ENCODE measurements at regions not wholly inside any gene's neighbourhood (a gene's known extent, or its start where the extent isn't known, plus 50 kb on each side); places are given as distances from the start of the nearest gene placed in this dataset.

DNA sequence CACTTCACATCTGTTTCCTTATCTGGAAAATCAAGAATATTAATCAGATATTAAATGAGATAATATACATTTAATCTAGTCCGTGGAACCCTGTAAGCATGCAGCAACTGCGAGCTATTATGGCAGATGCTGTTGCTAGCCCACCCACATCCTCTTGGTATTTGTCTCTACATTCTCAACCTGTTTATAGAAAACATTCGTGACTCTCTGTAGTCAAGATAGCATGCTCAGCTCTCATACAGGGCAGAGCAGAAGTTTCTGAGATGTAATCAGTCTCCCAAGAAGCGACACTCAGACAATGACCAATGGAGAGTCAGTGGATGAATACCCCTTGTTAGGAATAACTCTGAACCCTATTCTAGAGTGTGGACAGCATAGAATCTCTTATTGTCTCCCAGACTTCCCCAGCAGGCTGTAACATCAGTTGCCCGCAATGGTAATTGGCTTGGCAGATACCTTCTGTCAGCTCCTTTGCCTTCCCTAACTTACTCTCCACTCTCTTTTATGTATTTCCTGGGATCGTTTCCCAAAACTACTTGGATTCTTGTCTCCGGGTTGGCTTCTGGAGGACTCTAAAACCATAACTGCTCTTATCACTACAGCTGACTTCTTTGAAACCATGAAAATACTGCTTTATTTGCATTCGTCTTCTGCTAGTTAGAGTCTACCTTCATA, 400.7 kb upstream of the TNP1 start:
- no peak for ATAC-seq (ENCODE audit: insufficient read depth, low read depth)
- no peak for TF ChIP-seq EZH2 (IDR thresholded peaks at IDR 0.05; ENCODE audit: borderline replicate concordance, low read depth, low read length, severe bottlenecking)
- TF ChIP-seq, protein P1, sequence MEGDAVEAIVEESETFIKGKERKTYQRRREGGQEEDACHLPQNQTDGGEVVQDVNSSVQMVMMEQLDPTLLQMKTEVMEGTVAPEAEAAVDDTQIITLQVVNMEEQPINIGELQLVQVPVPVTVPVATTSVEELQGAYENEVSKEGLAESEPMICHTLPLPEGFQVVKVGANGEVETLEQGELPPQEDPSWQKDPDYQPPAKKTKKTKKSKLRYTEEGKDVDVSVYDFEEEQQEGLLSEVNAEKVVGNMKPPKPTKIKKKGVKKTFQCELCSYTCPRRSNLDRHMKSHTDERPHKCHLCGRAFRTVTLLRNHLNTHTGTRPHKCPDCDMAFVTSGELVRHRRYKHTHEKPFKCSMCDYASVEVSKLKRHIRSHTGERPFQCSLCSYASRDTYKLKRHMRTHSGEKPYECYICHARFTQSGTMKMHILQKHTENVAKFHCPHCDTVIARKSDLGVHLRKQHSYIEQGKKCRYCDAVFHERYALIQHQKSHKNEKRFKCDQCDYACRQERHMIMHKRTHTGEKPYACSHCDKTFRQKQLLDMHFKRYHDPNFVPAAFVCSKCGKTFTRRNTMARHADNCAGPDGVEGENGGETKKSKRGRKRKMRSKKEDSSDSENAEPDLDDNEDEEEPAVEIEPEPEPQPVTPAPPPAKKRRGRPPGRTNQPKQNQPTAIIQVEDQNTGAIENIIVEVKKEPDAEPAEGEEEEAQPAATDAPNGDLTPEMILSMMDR (IDR thresholded peaks at IDR 0.05; ENCODE audit: borderline replicate concordance, extremely low read depth, low read length, poor library complexity, severe bottlenecking) = no peak
- H4K20me1 ChIP-seq (ENCODE audit: insufficient read depth, low read length) = no peaks in the 10 kb centered on the region

GRCh38 chr2:217258170-217258569, 398.3 kb upstream of the TNP1 start:
- Histone ChIP-seq H3K4me3 (ENCODE audit: low read depth in 1 of 2, low read length in 2 of 2) (no peak overlapping the region), H3K4me2 (ENCODE audit: insufficient read depth, low read length) (no peak overlapping the region), H3K27me3 (ENCODE audit: insufficient read depth, low read length, poor library complexity) (peaks cover 7% of the 10 kb centered on the region), H3K4me1 (ENCODE audit: insufficient read depth, low read length) (no peaks in the 10 kb centered on the region), H3K9ac (ENCODE audit: low read depth, low read length) (no peak overlapping the region), H4K20me1 (ENCODE audit: insufficient read depth, low read length) (no peaks in the 10 kb centered on the region), H3K79me2 (ENCODE audit: insufficient read depth, low read length) (no peaks in the 10 kb centered on the region), H3K36me3 (ENCODE audit: insufficient read depth, low read length) (no peaks in the 10 kb centered on the region), H3K9me3 (ENCODE audit: insufficient read depth, low read length, severe bottlenecking) (no peaks in the 10 kb centered on the region), H3K27ac (ENCODE audit: low read length) (no peak overlapping the region), H2AFZ (ENCODE audit: low read depth, low read length) (no peak overlapping the region)
- TF ChIP-seq, protein P1 (IDR thresholded peaks at IDR 0.05; ENCODE audit: borderline replicate concordance, extremely low read depth, low read length, poor library complexity, severe bottlenecking) = no peak
- TF ChIP-seq EZH2 (IDR thresholded peaks at IDR 0.05; ENCODE audit: borderline replicate concordance, low read depth, low read length, severe bottlenecking) = no peak
- ATAC-seq (ENCODE audit: insufficient read depth, low read depth) (no peak), DNase-seq (no peak)

More for the DNA sequence above, 400.7 kb upstream of the TNP1 start:
- no peak for DNase-seq
- no peaks in the 10 kb centered on the region for H3K79me2 ChIP-seq (ENCODE audit: insufficient read depth, low read length)
- H3K4me1 ChIP-seq (ENCODE audit: insufficient read depth, low read length) = no peaks in the 10 kb centered on the region
- no peak overlapping the region for H3K27ac ChIP-seq (ENCODE audit: low read length)
- no peaks in the 10 kb centered on the region for H3K36me3 ChIP-seq (ENCODE audit: insufficient read depth, low read length)
- no peak overlapping the region for H2AFZ ChIP-seq (ENCODE audit: low read depth, low read length)
- no peak overlapping the region for H3K4me3 ChIP-seq (ENCODE audit: low read depth in 1 of 2, low read length in 2 of 2)
- no peak overlapping the region for H3K9ac ChIP-seq (ENCODE audit: low read depth, low read length)
- no peaks in the 10 kb centered on the region for H3K27me3 ChIP-seq (ENCODE audit: insufficient read depth, low read length, poor library complexity)
- no peaks in the 10 kb centered on the region for H3K9me3 ChIP-seq (ENCODE audit: insufficient read depth, low read length, severe bottlenecking)
- H3K4me2 ChIP-seq (ENCODE audit: insufficient read depth, low read length) = no peak overlapping the region

GRCh38 chr2:217256251-217256650, 396.4 kb upstream of the TNP1 start:
- Histone ChIP-seq H3K36me3 (ENCODE audit: insufficient read depth, low read length) (no peaks in the 10 kb centered on the region), H3K27me3 (ENCODE audit: insufficient read depth, low read length, poor library complexity) (peaks cover 15% of the 10 kb centered on the region), H3K27ac (ENCODE audit: low read length) (no peak overlapping the region), H3K4me2 (ENCODE audit: insufficient read depth, low read length) (no peak overlapping the region), H2AFZ (ENCODE audit: low read depth, low read length) (no peak overlapping the region), H3K4me3 (ENCODE audit: low read depth in 1 of 2, low read length in 2 of 2) (no peak overlapping the region), H3K79me2 (ENCODE audit: insufficient read depth, low read length) (no peaks in the 10 kb centered on the region), H3K9me3 (ENCODE audit: insufficient read depth, low read length, severe bottlenecking) (no peaks in the 10 kb centered on the region), H4K20me1 (ENCODE audit: insufficient read depth, low read length) (no peaks in the 10 kb centered on the region), H3K4me1 (ENCODE audit: insufficient read depth, low read length) (no peaks in the 10 kb centered on the region), H3K9ac (ENCODE audit: low read depth, low read length) (no peak overlapping the region)
- no peak for TF ChIP-seq EZH2 (IDR thresholded peaks at IDR 0.05; ENCODE audit: borderline replicate concordance, low read depth, low read length, severe bottlenecking)
- ATAC-seq (ENCODE audit: insufficient read depth, low read depth) = no peak
- no peak for DNase-seq

DNA sequence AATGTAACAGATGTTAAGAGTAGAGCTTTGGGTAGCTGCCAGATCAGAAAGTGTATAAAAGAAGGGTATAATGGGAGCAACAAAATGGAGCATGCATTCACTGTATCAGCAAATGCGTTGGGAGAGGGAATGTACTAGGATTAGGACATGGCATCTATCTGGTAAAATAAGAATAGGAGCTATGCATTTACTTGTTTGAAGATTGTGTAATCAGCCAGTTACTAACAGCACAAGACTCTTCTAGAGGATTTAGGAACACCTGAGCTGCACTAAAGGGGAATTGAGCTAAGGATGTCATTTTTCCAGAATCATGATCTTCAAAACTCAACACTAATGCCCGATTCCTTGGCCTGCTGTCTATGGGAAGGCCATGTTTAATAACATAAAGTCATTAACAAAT, 394.2 kb upstream of the TNP1 start:
- H3K4me3 ChIP-seq (ENCODE audit: low read depth in 1 of 2, low read length in 2 of 2) = no peak overlapping the region
- no peak overlapping the region for H3K4me2 ChIP-seq (ENCODE audit: insufficient read depth, low read length)
- H3K79me2 ChIP-seq (ENCODE audit: insufficient read depth, low read length) = no peaks in the 10 kb centered on the region
- ATAC-seq (ENCODE audit: insufficient read depth, low read depth) = no peak
- no peak overlapping the region for H2AFZ ChIP-seq (ENCODE audit: low read depth, low read length)
- TF ChIP-seq, protein P1 (IDR thresholded peaks at IDR 0.05; ENCODE audit: borderline replicate concordance, extremely low read depth, low read length, poor library complexity, severe bottlenecking) = no peak
- TF ChIP-seq EZH2 (IDR thresholded peaks at IDR 0.05; ENCODE audit: borderline replicate concordance, low read depth, low read length, severe bottlenecking) = no peak
- no peak for DNase-seq
- no peaks in the 10 kb centered on the region for H3K36me3 ChIP-seq (ENCODE audit: insufficient read depth, low read length)
- no peak overlapping the region for H3K27ac ChIP-seq (ENCODE audit: low read length)
- H3K9me3 ChIP-seq (ENCODE audit: insufficient read depth, low read length, severe bottlenecking) = no peaks in the 10 kb centered on the region
- H3K27me3 ChIP-seq (ENCODE audit: insufficient read depth, low read length, poor library complexity) = peaks cover 20% of the 10 kb centered on the region
- H3K4me1 ChIP-seq (ENCODE audit: insufficient read depth, low read length) = no peaks in the 10 kb centered on the region
- no peaks in the 10 kb centered on the region for H4K20me1 ChIP-seq (ENCODE audit: insufficient read depth, low read length)
- no peak overlapping the region for H3K9ac ChIP-seq (ENCODE audit: low read depth, low read length)
